GM10266 (cell line): ENCODE measurements at regions not wholly inside any gene's neighbourhood (a gene's known extent, or its start where the extent isn't known, plus 50 kb on each side); places are given as distances from the start of the nearest gene placed in this dataset.

Experiments
- DNase-seq: peaks from one replicate; pipeline ENCODE4 v3.0.0; 2012; ENCODE audit errors: extremely low spot score
- CTCF ChIP-seq: IDR thresholded peaks from 2 replicates; pipeline ENCODE4 v1.5.1; 2012; ENCODE audit warnings: mild to moderate bottlenecking, low read depth; ENCODE audit not compliant: control insufficient read depth, insufficient read depth; ENCODE audit errors: missing control alignments

- no peak for TF ChIP-seq CTCF
- DNase-seq, result no peak
Measured at GRCh38 chr13:40170091-40170490, 496.4 kb downstream of the FOXO1 start.

GRCh38 chr13:40170982-40171381 is 495.5 kb downstream of the FOXO1 start:
- DNase-seq, result no peak
- no peak for TF ChIP-seq CTCF

- no peak for TF ChIP-seq CTCF
- no peak for DNase-seq
Measured at GRCh38 chr13:40171566-40171965, 494.9 kb downstream of the FOXO1 start.

GRCh38 chr13:40172149-40172591 is 494.3 kb downstream of the FOXO1 start:
- no peak for DNase-seq
- TF ChIP-seq CTCF, result no peak

- no peak for TF ChIP-seq CTCF
- DNase-seq, result no peak
Measured at GRCh38 chr13:40172878-40173277, 493.6 kb downstream of the FOXO1 start.

GRCh38 chr13:40175639-40176038 is 490.8 kb downstream of the FOXO1 start:
- no peak for TF ChIP-seq CTCF
- DNase-seq, result no peak

- no peak for DNase-seq
- no peak for TF ChIP-seq CTCF
Measured at GRCh38 chr13:40176242-40176641, 490.2 kb downstream of the FOXO1 start.

GRCh38 chr13:40178130-40178529 is 488.3 kb downstream of the FOXO1 start:
- DNase-seq, result no peak

More at GRCh38 chr13:40178130-40178529, 488.3 kb downstream of the FOXO1 start:
- no peak for TF ChIP-seq CTCF
